ENCODE measurements at regions not wholly inside any gene's neighbourhood (a gene's known extent, or its start where the extent isn't known, plus 50 kb on each side); places are given as distances from the start of the nearest gene placed in this dataset.
"Not testable (repeated sequence)": the region's sequence is repeated elsewhere in the genome, so short reads cannot be mapped to it uniquely, and the experiment has no call there.

DNA sequence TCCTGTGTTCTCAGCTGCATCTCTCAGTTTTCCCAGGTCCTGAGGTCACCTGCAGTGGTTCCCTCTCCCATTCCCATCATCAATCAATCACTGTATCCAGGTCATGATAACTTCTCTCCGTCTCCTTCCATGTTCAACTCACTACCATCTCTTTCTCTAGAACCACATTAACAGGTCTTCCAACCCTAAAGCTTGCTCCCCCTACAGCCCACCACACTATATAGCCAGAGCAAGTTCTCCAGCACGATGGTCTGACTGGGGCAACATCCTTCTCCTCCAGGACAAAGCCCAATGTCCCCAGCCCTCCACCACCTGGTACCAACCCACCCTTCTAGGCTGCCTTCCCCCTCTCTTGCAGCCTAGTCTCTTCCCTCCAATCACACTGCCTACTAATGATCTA lies 241.6 kb downstream of the CDK5RAP2 start:
- DNase-seq, result no peak

DNA sequence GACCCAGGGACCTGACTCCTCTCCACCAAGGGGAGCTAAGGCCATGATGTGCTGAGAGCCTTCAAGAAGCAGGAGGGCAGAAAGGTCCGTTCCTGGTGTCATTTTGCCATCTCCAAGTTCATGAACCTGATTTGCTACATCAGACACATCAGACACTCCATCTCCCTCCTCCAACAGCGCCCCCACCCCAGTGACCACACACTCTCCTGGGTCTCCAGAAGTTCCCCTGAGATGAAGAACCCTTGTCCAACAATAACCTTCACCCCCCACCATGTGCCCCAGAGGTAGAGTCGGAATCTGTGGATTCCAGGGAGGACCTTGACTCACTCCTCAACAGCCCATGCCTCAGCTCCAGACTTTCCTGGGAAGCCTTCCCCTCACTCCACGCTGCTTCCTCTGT lies 242.8 kb downstream of the CDK5RAP2 start:
- no peak for DNase-seq

DNA sequence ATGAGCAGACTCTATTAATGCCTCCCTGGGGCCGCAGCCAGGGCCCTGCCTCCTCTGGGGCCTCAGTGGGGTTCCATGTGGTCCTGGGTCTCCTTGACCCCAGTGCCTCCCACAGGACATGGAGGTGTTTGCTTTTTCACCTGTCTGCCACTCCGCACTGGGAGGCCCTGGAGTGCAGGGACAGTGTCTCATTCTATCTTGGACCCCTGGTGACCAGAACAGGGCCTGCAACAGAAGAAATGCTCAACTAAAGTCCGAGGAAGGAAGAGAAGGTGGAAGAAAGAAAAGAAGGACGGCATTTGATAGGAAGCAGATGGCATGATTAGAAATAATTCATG lies 243.2 kb downstream of the CDK5RAP2 start:
- DNase-seq, result no peak

DNA sequence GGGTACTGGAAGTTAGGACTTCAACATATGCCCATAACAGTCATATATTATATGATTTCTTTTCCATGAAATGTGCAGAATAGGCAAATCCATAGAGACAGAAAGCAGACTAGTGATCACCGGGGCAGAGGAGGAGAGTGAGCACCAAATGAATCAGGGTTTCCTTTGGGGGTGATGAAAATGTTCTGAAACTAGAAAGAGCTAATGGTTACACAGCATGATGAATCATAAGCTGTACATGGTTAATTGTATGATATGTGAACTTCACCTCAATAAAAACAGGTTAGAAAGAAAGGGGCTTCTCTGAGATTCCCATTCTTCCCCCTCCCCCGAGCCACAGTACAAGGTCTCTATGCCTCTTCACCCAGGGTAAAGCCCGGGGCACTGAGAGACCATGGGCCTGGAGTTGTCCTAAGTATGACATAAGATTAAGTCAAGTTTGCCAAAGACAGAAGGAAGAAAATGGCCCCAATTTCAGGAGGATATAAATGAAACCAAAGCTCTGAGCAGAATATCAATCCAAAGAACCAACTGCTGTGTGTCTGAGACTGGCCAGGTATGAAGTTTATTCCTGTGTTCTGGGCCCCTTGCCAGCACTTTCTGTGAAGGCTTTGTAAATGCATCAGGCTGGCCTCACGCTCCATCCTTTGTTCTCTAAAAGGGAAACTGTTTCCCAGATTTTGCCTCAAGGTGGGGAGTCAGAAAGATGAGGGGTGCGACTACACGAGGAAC lies 243.8 kb downstream of the CDK5RAP2 start:
- no peak for DNase-seq

DNA sequence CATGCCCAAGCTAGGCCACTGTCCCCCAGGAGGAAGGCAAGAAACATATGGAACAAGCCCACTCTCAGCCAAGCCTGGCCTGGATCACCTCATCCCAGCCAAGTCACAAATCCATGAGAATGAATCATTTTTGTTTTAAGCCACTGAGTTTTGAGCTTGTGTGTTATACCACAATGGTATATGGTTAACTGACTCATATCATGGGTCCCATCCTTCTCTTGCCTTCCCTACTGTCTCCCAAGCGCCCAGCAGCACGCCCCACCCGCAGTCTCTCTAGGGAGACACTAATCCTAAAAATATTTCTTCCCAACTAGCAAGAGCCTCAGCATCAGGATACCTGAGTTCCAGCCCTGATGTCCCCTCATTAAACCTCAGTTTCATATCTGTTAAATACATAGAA lies 248.1 kb downstream of the CDK5RAP2 start:
- DNase-seq, result no peak

DNA sequence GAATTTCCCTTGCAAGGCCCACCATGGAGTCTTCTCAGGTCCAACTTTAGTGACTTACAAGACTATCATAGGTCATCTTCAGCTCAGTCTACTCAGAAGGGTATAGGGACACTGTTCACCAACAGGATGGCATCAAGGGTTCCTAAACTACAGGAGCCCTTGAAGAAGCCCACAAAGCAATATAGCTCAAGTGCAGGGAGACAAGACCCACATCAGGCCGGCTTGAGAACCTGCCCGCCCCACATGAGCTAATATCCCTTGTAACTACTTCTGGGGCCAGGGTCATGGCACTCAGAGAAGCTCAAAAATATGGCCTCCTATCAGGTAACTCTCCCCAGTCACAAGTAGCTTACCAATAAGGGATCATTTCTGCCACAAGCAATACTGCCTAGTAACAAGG lies 249.9 kb downstream of the CDK5RAP2 start:
- DNase-seq, result no peak

DNA sequence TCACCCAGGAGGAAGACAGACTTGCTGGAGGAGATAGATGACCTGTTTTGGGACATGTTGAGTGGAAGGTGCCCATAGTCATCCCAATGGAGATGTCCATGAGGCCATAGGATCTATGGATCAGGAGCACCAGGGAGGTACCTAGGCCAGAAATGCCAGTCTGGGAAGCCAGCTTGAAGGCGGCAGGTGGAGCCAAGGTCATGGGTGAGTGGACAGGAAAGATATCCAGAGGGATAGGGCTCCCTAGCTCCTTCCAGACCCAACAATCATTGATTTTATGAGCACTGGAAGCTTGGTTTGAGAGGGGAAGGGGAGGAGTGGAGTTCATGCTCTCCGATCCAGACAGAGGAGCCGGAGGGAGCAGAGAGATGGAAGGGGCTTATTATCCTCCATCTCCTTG lies 252.6 kb downstream of the CDK5RAP2 start:
- no peak for DNase-seq

DNA sequence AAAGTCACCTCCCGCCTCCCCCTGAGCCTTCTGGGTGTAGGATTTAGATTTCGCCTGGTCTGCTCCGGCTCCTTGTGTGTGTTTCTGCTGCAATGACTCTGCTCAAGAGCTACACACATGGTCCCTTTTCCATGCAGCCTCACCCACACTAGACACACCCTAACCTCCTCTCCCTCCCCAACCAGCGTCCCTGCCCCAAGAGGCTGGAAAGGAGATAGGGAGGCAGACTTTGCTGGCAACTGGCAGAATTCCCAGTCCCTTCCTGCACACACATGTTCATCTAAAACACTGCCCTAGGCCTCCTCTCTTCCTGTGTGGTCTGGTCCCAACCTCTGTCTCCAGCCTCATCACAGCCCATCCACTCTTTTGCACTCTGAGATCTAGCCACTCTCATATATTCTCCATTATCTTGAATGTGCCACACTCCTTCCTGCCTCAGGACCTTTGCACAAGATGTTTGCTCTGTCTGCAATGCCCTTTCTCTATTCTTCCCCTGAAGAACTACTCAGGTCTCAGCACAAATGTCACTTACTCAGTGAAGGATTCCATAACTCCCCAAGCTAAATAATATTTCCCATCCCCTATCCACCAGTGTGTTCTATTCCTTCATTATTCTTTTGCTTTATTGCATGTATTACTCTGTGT lies 253.8 kb downstream of the CDK5RAP2 start:
- DNase-seq, result no peak

DNA sequence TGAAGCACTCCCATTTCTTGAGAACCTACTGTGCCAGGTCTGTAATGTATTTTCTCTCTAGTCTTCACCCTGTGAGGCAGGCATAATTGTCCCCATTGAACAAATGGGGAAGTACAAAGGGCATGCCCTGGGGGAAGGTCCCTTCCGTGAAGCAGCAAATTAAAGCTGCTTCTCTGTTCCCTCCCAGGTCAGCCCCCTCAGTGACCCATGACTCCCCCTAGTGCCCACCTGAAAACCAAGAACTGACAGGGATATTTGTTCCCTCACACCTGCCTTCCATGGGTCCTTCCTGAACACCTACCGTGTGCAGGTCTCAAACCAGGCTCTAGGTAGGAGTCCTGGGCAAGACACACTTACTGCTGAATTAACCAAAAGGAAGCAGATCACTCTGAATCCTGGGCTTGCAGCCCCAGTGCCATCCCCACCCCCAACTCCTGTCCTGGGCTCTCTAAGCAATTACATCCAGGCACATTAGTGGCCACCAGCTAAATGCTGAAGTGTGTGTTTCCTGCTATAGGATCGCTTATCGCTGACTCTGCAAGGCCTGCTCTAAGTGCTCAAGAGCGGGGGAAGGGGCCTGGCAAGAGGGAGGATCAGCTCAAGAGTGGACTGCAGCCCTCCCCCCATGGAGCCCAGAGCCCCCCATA lies 254.8 kb downstream of the CDK5RAP2 start:
- DNase-seq, result no peak

DNA sequence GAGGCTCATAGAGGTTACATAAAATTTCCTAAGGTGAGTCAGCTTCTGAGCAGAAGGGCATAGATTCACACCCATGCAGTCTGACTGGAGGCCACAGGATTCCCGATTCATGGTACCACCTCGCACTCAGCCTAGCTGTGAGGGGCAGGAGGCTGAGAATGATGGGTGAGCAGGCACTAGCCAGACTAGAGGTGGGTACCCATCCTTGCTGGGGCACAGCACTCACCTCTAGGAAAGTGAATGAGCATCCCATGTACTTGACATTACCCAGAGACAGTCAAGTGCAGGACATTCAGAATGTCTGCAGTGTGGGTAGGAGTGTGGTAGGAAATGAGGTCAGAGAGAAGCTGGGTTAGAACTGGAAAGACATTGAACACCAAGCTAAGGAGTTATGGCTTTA lies 255.5 kb downstream of the CDK5RAP2 start:
- DNase-seq, result no peak

DNA sequence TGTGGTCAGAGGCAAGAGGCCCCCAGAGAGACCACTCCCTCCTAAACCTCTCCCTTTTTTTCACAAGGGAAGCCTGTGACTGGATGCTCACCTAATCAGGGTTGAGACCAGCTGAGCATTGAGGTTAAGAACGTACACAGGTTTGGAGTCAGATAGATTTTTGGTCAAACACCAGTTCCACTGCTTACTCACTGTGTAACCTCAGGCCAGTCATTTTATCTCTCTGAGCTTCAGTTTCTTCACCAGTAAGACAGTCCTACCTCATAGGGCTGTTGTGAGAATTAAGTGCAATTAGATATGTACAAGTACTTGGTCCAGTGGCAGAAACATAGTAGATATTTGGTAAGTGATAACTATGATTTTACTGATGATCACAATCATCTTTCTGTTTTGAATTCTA lies 256.8 kb downstream of the CDK5RAP2 start:
- no peak for DNase-seq

DNA sequence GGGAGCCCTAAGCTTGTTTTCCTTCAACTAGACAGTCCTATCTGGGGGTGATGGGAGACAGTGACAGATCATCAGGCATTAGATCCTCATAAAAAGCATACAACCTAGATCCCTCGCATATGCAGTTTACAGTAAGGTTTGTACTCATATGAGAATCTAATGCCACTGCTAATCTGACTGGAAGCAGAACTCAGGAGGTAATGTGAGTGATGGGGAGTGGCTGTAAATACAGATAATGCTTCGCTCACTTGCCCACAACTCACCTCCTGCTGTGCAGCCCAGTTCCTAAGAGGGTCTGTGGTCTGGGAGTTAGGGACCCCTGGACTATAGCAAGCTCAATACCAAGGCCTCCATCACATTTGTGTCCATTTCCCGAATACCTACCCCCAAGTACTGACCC lies 260.5 kb downstream of the CDK5RAP2 start:
- DNase-seq, result no peak

DNA sequence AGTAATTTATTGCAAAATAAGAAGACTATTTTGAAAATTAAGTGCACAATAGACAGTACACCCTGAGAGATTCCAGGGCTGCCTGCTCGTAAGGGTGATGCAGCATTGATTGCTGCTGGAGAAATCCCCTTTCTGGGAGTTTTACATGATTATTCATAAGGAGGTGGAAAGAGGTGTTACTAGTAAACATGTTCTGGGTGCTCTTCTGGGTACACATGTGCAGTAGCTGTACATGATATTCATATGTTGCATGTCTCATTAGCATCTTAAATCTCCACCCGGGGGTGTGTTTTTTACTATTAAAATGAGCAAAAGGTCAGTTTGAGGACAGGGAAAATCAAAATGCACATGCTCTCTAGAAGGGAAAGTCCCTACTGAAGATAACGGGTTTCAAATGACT lies 264.8 kb downstream of the CDK5RAP2 start:
- DNase-seq, result no peak

DNA sequence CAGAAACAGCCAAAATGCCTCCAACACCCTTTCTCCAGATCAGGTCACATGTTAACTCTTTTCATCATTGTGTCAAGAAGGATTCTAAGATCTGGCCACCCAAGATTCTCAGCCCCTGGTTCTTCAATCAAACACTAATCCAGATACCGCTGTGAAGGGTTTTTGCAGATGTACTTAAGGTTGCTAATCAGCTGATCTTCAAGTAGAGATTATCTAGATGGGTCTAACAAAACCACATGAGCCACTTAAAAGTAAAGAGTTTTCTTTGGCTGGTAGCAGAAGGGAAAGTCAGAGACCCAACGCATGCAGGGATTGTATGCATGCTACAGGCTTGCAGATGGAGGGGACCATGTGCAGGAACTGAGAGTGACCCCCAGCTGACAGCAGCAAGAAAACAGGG lies 267.9 kb downstream of the CDK5RAP2 start:
- no peak for DNase-seq

DNA sequence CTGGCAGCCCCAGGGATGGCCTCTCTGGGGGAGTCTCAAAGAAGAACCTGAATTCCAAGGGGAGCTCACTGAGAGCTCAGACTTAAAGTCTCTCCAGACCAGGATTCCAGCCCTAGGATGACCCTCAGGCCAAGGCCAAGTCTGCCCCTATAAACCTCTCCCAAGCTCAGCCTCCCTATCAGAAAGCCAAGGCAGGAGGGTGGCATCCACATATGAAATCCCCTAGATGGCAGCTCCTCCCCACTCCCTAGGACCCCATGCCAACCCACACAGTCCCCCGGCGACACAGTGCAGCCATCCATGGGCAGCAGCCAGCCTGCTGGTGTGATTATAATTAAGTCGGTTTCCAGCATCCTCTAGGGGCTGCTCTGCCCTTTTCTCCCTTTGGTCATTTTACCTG lies 269.9 kb downstream of the CDK5RAP2 start:
- no peak for DNase-seq

DNA sequence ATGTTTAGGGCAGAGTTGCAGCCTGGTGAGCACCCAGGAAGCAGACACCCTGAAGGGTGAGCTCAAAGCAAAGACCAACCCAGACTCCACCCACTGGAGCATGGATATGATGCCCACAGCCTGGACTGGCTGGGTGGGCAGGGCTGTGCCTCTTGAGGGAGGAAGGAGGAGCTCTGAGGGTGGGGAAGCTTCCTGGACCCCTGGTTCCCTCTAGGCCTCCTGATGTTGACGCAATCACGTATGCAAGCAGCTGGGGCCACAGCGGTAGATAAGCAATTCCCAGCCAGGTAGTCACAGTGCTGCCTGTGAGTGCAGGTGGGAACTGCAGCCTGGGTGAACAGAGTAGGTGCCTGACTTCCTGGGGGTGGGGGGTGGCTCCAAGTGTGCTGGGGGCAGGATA lies 271.5 kb downstream of the CDK5RAP2 start:
- no peak for DNase-seq

DNA sequence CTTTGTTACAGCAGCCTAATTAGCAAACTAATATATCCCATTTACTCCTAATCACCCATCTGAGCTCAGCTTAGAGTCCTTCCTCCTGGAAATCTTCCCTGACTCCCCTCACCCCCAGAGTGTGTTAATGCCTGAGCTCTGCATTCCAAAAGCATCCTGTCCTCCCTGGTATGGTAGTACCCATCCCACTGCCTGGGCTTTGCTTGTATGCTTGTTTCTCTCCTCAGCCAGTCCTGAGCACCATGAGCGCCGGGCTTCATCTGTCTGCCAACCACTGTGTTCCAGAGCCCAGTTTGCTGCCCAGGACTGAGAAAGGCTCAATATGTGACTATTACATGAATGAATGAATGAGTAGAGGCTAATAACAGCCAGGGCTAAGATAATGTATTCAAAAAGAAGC lies 272.4 kb downstream of the CDK5RAP2 start:
- no peak for DNase-seq

DNA sequence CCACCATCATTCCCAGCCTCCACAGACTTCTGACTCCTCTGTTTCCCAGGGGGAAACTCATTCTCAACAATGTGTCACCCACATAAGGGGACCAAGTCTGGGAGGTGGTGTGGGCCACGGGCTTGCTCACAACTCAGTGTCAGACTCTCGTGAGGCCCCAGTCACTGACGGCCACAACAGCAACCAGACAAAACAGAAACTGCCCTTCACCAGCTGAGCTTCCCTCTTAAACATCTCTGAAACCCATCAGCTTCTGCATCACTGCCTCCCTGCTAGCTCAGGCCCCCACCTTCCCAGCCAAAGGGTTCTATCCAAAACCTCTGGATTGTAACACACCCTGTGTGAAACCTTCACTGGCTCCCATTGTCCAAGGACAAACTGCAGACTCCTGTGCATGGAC lies 273.4 kb downstream of the CDK5RAP2 start:
- no peak for DNase-seq

DNA sequence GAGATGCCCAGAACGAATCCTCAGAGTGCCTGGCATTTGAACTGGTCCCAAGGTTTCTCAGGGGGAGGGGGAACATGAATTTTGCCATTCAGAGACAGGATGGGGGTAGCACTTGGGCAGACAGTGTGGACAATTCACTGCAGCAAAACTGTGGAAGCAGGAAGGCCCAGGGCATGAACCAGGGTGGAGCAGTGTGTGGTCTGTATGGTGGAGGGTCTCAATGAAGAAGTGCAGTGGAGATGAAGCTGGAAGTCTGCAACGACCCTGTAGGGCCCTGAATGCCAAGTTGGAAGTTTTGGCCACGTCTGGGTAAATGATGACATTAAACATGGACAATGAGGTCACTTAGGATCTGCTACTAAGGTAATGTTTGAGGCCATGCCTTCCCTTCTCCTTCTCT lies 273.9 kb downstream of the CDK5RAP2 start:
- DNase-seq, result no peak

DNA sequence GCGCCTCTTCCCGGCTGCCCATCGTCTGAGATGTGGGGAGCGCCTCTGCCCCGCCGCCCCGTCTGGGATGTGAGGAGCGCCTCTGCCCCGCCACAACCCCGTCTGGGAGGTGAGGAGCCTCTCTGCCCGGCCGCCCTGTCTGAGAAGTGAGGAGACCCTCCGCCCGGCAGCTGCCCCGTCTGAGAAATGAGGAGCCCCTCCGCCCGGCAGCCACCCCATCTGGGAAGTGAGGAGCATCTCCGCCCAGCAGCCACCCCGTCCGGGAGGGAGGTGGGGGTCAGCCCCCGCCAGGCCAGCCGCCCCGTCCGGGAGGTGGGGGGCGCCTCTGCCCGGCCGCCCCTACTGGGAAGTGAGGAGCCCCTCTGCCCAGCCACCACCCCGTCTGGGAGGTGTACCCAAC lies 275.1 kb downstream of the CDK5RAP2 start:
- not testable (repeated sequence) for DNase-seq

DNA sequence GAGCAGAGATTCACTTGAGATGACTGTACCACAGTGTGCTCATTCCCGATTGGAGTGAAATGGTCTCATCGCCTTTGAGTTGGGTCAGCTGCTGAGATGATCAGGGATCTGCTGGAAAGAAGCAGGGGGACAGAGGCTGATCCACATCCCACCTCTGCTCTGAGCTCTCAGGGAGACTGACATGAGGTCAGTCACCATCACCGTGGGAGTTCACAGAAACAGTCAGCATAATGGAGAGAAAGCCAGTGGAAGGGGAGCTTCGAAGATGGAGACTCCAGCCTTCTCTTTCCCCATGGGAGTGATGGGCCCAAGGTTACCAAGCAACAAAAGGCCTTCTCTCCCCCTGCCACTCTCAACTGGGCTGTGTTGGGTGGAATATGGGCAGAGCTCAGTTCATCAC lies 276.4 kb downstream of the CDK5RAP2 start:
- DNase-seq, result no peak

DNA sequence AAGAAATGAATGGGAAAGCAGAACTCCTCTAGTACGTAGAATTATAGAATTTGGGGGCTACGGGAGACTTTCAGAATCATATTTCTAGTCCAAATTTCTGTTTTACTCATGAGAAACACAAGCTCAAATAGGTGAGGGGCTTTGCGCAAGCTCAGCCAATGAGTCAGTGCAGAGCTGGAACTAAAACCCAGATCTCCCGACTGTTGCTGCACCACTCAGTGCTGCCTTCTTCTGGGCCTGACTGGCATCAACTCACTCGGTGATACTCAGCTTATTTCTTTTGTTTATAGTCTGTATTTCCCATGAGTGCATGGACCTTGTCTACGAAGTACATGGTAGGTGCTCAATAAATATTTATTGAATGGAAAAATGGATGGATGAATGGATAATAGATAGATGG lies 280.2 kb downstream of the CDK5RAP2 start:
- DNase-seq, result no peak

DNA sequence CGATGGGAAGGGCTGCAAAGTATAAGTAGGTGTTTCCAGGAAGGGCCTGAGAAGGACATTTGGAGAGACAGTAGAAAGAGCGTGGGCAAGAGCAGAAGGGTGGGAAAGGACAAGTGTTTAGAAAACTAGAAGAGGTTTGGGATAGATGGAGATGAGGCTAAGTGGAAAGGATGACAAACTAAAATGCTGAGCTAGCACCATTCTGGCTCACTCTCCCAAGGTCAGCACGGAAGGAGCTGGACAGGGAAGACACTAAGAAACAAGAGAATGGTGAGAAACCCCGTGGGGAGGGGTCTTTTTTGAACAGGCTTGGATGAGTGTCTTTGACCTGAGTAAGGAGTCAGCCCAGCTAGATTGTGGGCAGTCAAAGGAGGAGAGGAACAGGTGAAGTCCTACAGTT lies 286.0 kb downstream of the CDK5RAP2 start:
- no peak for DNase-seq

DNA sequence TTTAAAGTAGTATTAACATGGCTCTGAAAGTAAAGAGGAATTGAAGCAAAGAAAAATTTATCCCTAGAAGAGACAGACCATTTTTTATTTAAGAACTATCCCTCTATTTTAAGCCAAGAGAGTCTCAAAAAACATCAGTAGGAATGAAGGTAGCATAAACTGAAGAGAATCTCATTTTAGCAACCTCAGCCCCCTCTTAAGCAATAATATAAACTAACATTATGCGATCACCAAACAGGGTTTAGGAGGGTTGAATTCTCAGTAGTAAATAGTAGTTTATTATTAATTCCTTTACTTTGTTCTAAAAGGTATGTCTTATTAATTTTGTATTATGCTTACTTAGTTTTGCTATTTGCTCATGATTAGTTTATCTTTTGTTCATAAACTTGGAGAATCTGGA lies 287.4 kb downstream of the CDK5RAP2 start:
- DNase-seq, result no peak

DNA sequence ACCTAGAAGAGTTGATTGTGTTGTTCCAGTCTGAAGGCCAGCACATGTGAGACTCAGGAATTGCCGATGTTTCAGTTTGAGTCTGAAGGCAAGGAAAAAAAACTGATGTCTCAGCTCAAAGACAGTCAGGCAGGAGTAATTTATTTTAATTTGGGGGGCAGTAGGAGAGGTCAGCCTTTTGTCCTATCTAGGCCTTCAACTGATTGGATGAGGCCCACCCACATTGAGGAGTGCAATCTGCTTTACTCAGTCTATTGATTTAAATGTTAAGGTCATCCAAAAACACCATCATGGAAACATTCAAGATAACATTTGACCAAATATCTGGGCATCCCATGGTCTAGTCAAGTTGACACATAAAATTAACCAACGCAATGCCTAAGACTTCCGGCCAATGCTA lies 288.9 kb downstream of the CDK5RAP2 start:
- DNase-seq, result no peak
